ENCODE measurements at regions not wholly inside any gene's neighbourhood (a gene's known extent, or its start where the extent isn't known, plus 50 kb on each side); places are given as distances from the start of the nearest gene placed in this dataset.
A peak's percentile ranks its signal among the peaks of the same experiment; 100 is the strongest.

- no peak for DNase-seq (ENCODE audit: low read depth in 4 of 4, low spot score in 2 of 4)
Measured at GRCh38 chr14:97179573-97179972, 382.4 kb downstream of the VRK1 start.

- no peak for DNase-seq (ENCODE audit: low read depth in 4 of 4, low spot score in 2 of 4)
Measured at GRCh38 chr14:97180304-97181200, 383.4 kb downstream of the VRK1 start.

GRCh38 chr14:97185186-97185585, 388.0 kb downstream of the VRK1 start:
- no peak for DNase-seq (ENCODE audit: low read depth in 4 of 4, low spot score in 2 of 4)

- no peak for DNase-seq (ENCODE audit: low read depth in 4 of 4, low spot score in 2 of 4)
Measured at GRCh38 chr14:97187916-97188315, 390.7 kb downstream of the VRK1 start.

- DNase-seq (ENCODE audit: low read depth in 4 of 4, low spot score in 2 of 4): no peak
Measured at GRCh38 chr14:97196336-97196735, 399.2 kb downstream of the VRK1 start.

- DNase-seq (ENCODE audit: low read depth in 4 of 4, low spot score in 2 of 4): no peak
Measured at GRCh38 chr14:97198813-97199212, 401.6 kb downstream of the VRK1 start.

GRCh38 chr14:97200245-97200644, 403.1 kb downstream of the VRK1 start:
- DNase-seq (ENCODE audit: low read depth in 4 of 4, low spot score in 2 of 4): no peak

- no peak for DNase-seq (ENCODE audit: low read depth in 4 of 4, low spot score in 2 of 4)
Measured at GRCh38 chr14:97206916-97207315, 409.7 kb downstream of the VRK1 start.

GRCh38 chr14:97210202-97210601, 413.0 kb downstream of the VRK1 start:
- no peak for DNase-seq (ENCODE audit: low read depth in 4 of 4, low spot score in 2 of 4)

- DNase-seq (ENCODE audit: low read depth in 4 of 4, low spot score in 2 of 4): no peak
Measured at GRCh38 chr14:97212399-97212798, 415.2 kb downstream of the VRK1 start.

GRCh38 chr14:97213720-97214119, 416.5 kb downstream of the VRK1 start:
- DNase-seq (ENCODE audit: low read depth in 4 of 4, low spot score in 2 of 4): no peak

- DNase-seq (ENCODE audit: low read depth in 4 of 4, low spot score in 2 of 4): no peak
Measured at GRCh38 chr14:97215263-97215969, 418.2 kb downstream of the VRK1 start.

- no peak for DNase-seq (ENCODE audit: low read depth in 4 of 4, low spot score in 2 of 4)
Measured at GRCh38 chr14:97217111-97217885, 420.1 kb downstream of the VRK1 start.

GRCh38 chr14:97218274-97218673, 421.1 kb downstream of the VRK1 start:
- DNase-seq (ENCODE audit: low read depth in 4 of 4, low spot score in 2 of 4): peak in 1 of 4 donors; percentile 20

GRCh38 chr14:97218691-97219430, 421.7 kb downstream of the VRK1 start:
- DNase-seq (ENCODE audit: low read depth in 4 of 4, low spot score in 2 of 4): peak in 3 of 4 donors; percentile 6 to 24 (median 11)

- DNase-seq (ENCODE audit: low read depth in 4 of 4, low spot score in 2 of 4): no peak
Measured at GRCh38 chr14:97219431-97220017, 422.3 kb downstream of the VRK1 start.

GRCh38 chr14:97221572-97222285, 424.5 kb downstream of the VRK1 start:
- no peak for DNase-seq (ENCODE audit: low read depth in 4 of 4, low spot score in 2 of 4)

- no peak for DNase-seq (ENCODE audit: low read depth in 4 of 4, low spot score in 2 of 4)
Measured at GRCh38 chr14:97224016-97224415, 426.8 kb downstream of the VRK1 start.

- DNase-seq (ENCODE audit: low read depth in 4 of 4, low spot score in 2 of 4): no peak
Measured at GRCh38 chr14:97230051-97230450, 432.9 kb downstream of the VRK1 start.

Measured in left renal cortex interstitium (tissue), 4 donors.